H1 (cell line): ENCODE measurements at regions not wholly inside any gene's neighbourhood (a gene's known extent, or its start where the extent isn't known, plus 50 kb on each side); places are given as distances from the start of the nearest gene placed in this dataset.

Source experiments
- BRCA1 ChIP-seq: IDR thresholded peaks from 2 replicates; pipeline ENCODE4 v1.6.1; 2012; ENCODE audit warnings: low read depth, low read length, improper control_type of control experiment
- CTCF ChIP-seq, 3 experiments: IDR thresholded peaks; 1 replicate in 2 of 3; 2 replicates in 1 of 3; pipeline versions ENCODE4 v1.5.1 to v1.6.1; 2011; ENCODE audit warnings: low read length in 3 of 3, mild to moderate bottlenecking in 3 of 3, inconsistent platforms in 2 of 3, low read depth in 1 of 3, moderate library complexity in 1 of 3; ENCODE audit not compliant: insufficient read depth in 1 of 3; ENCODE audit errors: control extremely low read depth in 1 of 3
- EZH2 ChIP-seq: fragments of 200-600 bp; sonication (generic); IDR thresholded peaks from 2 replicates; pipeline ENCODE4 v1.7.1; 2012; ENCODE audit warnings: low read depth, mild to moderate bottlenecking, moderate library complexity, low read length, inconsistent platforms; ENCODE audit not compliant: severe bottlenecking
- HDAC2 ChIP-seq, 2 experiments: fragments of 300-600 bp in 1 of 2; sonication (generic) in 1 of 2; IDR thresholded peaks; 2 replicates each; pipeline ENCODE4 v1.6.1; 2011 to 2012; ENCODE audit warnings: low read depth in 2 of 2, low read length in 2 of 2, mild to moderate bottlenecking in 2 of 2, moderate library complexity in 2 of 2, borderline replicate concordance in 1 of 2, inconsistent platforms in 1 of 2
- JUND ChIP-seq: IDR thresholded peaks from 2 replicates; pipeline ENCODE4 v1.6.1; 2011; ENCODE audit warnings: mild to moderate bottlenecking, improper control_type of control experiment, low read length
- MAFK ChIP-seq: IDR thresholded peaks from 2 replicates; pipeline ENCODE4 v1.6.1; 2012; ENCODE audit warnings: low read depth, mild to moderate bottlenecking, improper control_type of control experiment, low read length
- NANOG ChIP-seq: IDR thresholded peaks from 2 replicates; pipeline ENCODE4 v1.6.1; 2011; ENCODE audit warnings: low read length, low read depth, mild to moderate bottlenecking, inconsistent platforms; ENCODE audit not compliant: insufficient read depth, poor library complexity, severe bottlenecking
- SUZ12 ChIP-seq: fragments of 200-600 bp; sonication (generic); IDR thresholded peaks from 2 replicates; pipeline ENCODE4 v1.6.1; 2012; ENCODE audit warnings: mild to moderate bottlenecking, inconsistent platforms, low read length, moderate library complexity, mixed read lengths
- YY1 ChIP-seq: IDR thresholded peaks from 2 replicates; pipeline ENCODE4 v1.6.1; 2011; ENCODE audit warnings: low read depth, mild to moderate bottlenecking, low read length

GRCh38 chr6:4615231-4615630, 161.0 kb upstream of the CDYL start:
- TF ChIP-seq HDAC2 (IDR thresholded peaks at IDR 0.05; ENCODE audit: borderline replicate concordance in 1 of 2, low read depth in 2 of 2, low read length in 2 of 2) = no peak
- TF ChIP-seq BRCA1 = no peak
- no peak for TF ChIP-seq EZH2
- no peak for TF ChIP-seq CTCF (IDR thresholded peaks at IDR 0.05; ENCODE audit: control extremely low read depth in 1 of 3, insufficient read depth in 1 of 3, low read depth in 1 of 3, low read length in 3 of 3)
- no peak for TF ChIP-seq SUZ12
- no peak for TF ChIP-seq MAFK
- TF ChIP-seq YY1 = no peak
- TF ChIP-seq NANOG = no peak
- TF ChIP-seq JUND = no peak
